H9 (cell line): ENCODE measurements at regions not wholly inside any gene's neighbourhood (a gene's known extent, or its start where the extent isn't known, plus 50 kb on each side); places are given as distances from the start of the nearest gene placed in this dataset.

Experiments used
- DNase-seq: peaks from one replicate; pipeline ENCODE4 v3.0.0-alpha.2; 2017
- H2AFZ ChIP-seq: one replicate; pipeline ENCODE4 v1.6.1; 2013; ENCODE audit warnings: mild to moderate bottlenecking, low read length, control low read depth, moderate library complexity
- H2AK5ac ChIP-seq: 2 replicates; pipeline ENCODE4 v1.6.1; 2013; ENCODE audit warnings: low read length, control low read depth, mixed read lengths; ENCODE audit not compliant: insufficient read length
- H2BK120ac ChIP-seq: one replicate; pipeline ENCODE4 v1.6.1; 2013; ENCODE audit warnings: low read depth, mild to moderate bottlenecking, low read length, control low read depth, inconsistent platforms; ENCODE audit not compliant: poor library complexity, severe bottlenecking
- H2BK12ac ChIP-seq: 2 replicates; pipeline ENCODE4 v1.6.1; 2013; ENCODE audit warnings: low read length, control low read depth, mixed read lengths, low read depth; ENCODE audit not compliant: insufficient read length
- H2BK15ac ChIP-seq: 2 replicates; pipeline ENCODE4 v1.6.1; 2013; ENCODE audit warnings: low read depth, low read length, control low read depth
- H2BK20ac ChIP-seq: one replicate; pipeline ENCODE4 v1.6.1; 2013; ENCODE audit warnings: low read depth, mild to moderate bottlenecking, low read length, control low read depth, inconsistent platforms; ENCODE audit not compliant: poor library complexity, severe bottlenecking
- H2BK5ac ChIP-seq: 2 replicates; pipeline ENCODE4 v1.6.1; 2013; ENCODE audit warnings: low read length, control low read depth, mixed read lengths; ENCODE audit not compliant: insufficient read length
- H3K14ac ChIP-seq: 2 replicates; pipeline ENCODE4 v1.6.1; 2013; ENCODE audit warnings: low read length, control low read depth; ENCODE audit not compliant: insufficient read depth
- H3K18ac ChIP-seq: 2 replicates; pipeline ENCODE4 v1.6.1; 2013; ENCODE audit warnings: low read depth, mild to moderate bottlenecking, mixed read lengths, low read length, control low read depth; ENCODE audit not compliant: insufficient read length
- H3K23ac ChIP-seq: 2 replicates; pipeline ENCODE4 v1.6.1; 2013; ENCODE audit warnings: low read length, control low read depth, mixed read lengths, low read depth; ENCODE audit not compliant: insufficient read length
- H3K23me2 ChIP-seq: 2 replicates; pipeline ENCODE4 v1.6.1; 2013; ENCODE audit warnings: low read depth, mild to moderate bottlenecking, mixed read lengths, low read length, control low read depth; ENCODE audit not compliant: insufficient read length, poor library complexity, severe bottlenecking
- H3K27ac ChIP-seq: 2 replicates; pipeline ENCODE4 v1.5.1; 2013; ENCODE audit warnings: low read length, control low read depth, mixed read lengths, low read depth; ENCODE audit not compliant: insufficient read length
- H3K27me3 ChIP-seq: 2 replicates; pipeline ENCODE4 v1.6.1; 2013; ENCODE audit warnings: low read length, control low read depth, inconsistent platforms; ENCODE audit not compliant: insufficient read depth
- H3K4ac ChIP-seq: 2 replicates; pipeline ENCODE4 v1.6.1; 2013; ENCODE audit warnings: low read depth, mild to moderate bottlenecking, control low read depth, inconsistent platforms, low read length, moderate library complexity
- H3K4me1 ChIP-seq: 2 replicates; pipeline ENCODE4 v1.6.1; 2013; ENCODE audit warnings: low read length, control low read depth, inconsistent platforms; ENCODE audit not compliant: insufficient read depth
- H3K4me2 ChIP-seq: 2 replicates; pipeline ENCODE4 v1.6.1; 2013; ENCODE audit warnings: low read length, control low read depth, mixed read lengths; ENCODE audit not compliant: insufficient read length, insufficient read depth
- H3K56ac ChIP-seq: 2 replicates; pipeline ENCODE4 v1.6.1; 2013; ENCODE audit warnings: low read depth, mild to moderate bottlenecking, mixed read lengths, low read length, control low read depth; ENCODE audit not compliant: insufficient read length
- H3K79me1 ChIP-seq: 2 replicates; pipeline ENCODE4 v1.6.1; 2013; ENCODE audit warnings: low read depth, mild to moderate bottlenecking, moderate library complexity, low read length, control low read depth, inconsistent platforms; ENCODE audit not compliant: insufficient read depth, poor library complexity, severe bottlenecking
- H3K79me2 ChIP-seq: 2 replicates; pipeline ENCODE4 v1.6.1; 2013; ENCODE audit warnings: low read length, control low read depth, inconsistent platforms; ENCODE audit not compliant: insufficient read depth
- H3K9ac ChIP-seq: 2 replicates; pipeline ENCODE4 v1.6.1; 2013; ENCODE audit warnings: low read length, control low read depth, mixed read lengths; ENCODE audit not compliant: insufficient read length; ENCODE audit errors: extremely low read depth
- H3K9me3 ChIP-seq: one replicate; pipeline ENCODE4 v1.6.1; 2013; ENCODE audit warnings: low read depth, low read length, inconsistent platforms; ENCODE audit not compliant: control insufficient read depth
- H3T11ph ChIP-seq: one replicate; pipeline ENCODE4 v1.6.1; 2013; ENCODE audit warnings: mild to moderate bottlenecking, low read length, control low read depth, inconsistent platforms
- H4K20me1 ChIP-seq: one replicate; pipeline ENCODE4 v1.6.1; 2013; ENCODE audit not compliant: control insufficient read depth, insufficient read length, insufficient read depth
- H4K5ac ChIP-seq: 2 replicates; pipeline ENCODE4 v1.6.1; 2013; ENCODE audit warnings: low read depth, mild to moderate bottlenecking, mixed read lengths, low read length, control low read depth; ENCODE audit not compliant: insufficient read length
- H4K8ac ChIP-seq: replicated peaks from 2 replicates; pipeline ENCODE4 v1.6.1; 2013; ENCODE audit warnings: low read length, control low read depth, mixed read lengths, low read depth; ENCODE audit not compliant: insufficient read length
- H4K91ac ChIP-seq: 2 replicates; pipeline ENCODE4 v1.6.1; 2013; ENCODE audit warnings: low read depth, mild to moderate bottlenecking, moderate library complexity, mixed read lengths, low read length, control low read depth; ENCODE audit not compliant: insufficient read length
- H3K27ac Mint-ChIP-seq, 3 experiments: 2 replicates in 2 of 3; 3 replicates in 1 of 3; pipeline ENCODE4 v1.8.0; 2020 to 2021; ENCODE audit warnings: mixed read lengths in 3 of 3, mild to moderate bottlenecking in 1 of 3, moderate library complexity in 1 of 3
- H3K27me3 Mint-ChIP-seq: 2 replicates; pipeline ENCODE4 v1.8.0; 2021; ENCODE audit warnings: low read depth, mild to moderate bottlenecking, moderate library complexity, mixed read lengths
- H3K36me3 Mint-ChIP-seq, 3 experiments: 2 replicates in 2 of 3; 3 replicates in 1 of 3; pipeline ENCODE4 v1.8.0; 2020 to 2021; ENCODE audit warnings: low read depth in 3 of 3, mixed read lengths in 3 of 3; ENCODE audit not compliant: insufficient read depth in 1 of 3
- H3K4me1 Mint-ChIP-seq, 2 experiments: 2 replicates each; pipeline ENCODE4 v1.8.0; 2020; ENCODE audit warnings: mixed read lengths in 2 of 2
- H3K4me3 Mint-ChIP-seq, 2 experiments: 2 replicates in 1 of 2; 3 replicates in 1 of 2; pipeline ENCODE4 v1.8.0; 2020 to 2021; ENCODE audit warnings: mild to moderate bottlenecking in 2 of 2, mixed read lengths in 2 of 2, moderate library complexity in 1 of 2
- H3K9me3 Mint-ChIP-seq, 2 experiments: 2 replicates in 1 of 2; 3 replicates in 1 of 2; pipeline ENCODE4 v1.8.0; 2020; ENCODE audit warnings: mild to moderate bottlenecking in 2 of 2, mixed read lengths in 2 of 2, moderate library complexity in 1 of 2
- CTCF ChIP-seq: fragments of 200-600 bp; sonication (generic); conservative IDR thresholded peaks from 3 replicates; pipeline ENCODE4 v1.8.0; 2021; ENCODE audit warnings: antibody characterized with exemption, mild to moderate bottlenecking
- WGBS: extraction: QIAGEN DNeasy Blood & Tissue Kit; methylation state at CpG from one replicate; pipeline ENCODE4 v1.1.7; 2013; ENCODE audit warnings: missing lambda C conversion rate, low lambda C conversion rate, mixed read lengths; ENCODE audit not compliant: insufficient read length; ENCODE audit errors: extremely low coverage; 5-methylcytosine and 5-hydroxymethylcytosine counted together

- no peak overlapping the region for H2AK5ac ChIP-seq
Measured at GRCh38 chr11:25939691-25940090, 392.2 kb upstream of the ANO3 start.

More at GRCh38 chr11:25939691-25940090, 392.2 kb upstream of the ANO3 start:
- Histone ChIP-seq H3K9me3 (no peaks in the 10 kb centered on the region), H3K4ac (no peak overlapping the region), H3K4me1 (no peaks in the 10 kb centered on the region), H3K56ac (no peak overlapping the region), H3K27me3 (no peaks in the 10 kb centered on the region), H3K27ac (no peak overlapping the region), H3T11ph (no peak overlapping the region), H3K14ac (no peak overlapping the region), H2AFZ (no peak overlapping the region), H3K23me2 (no peaks in the 10 kb centered on the region), H2BK15ac (no peak overlapping the region), H2BK120ac (no peak overlapping the region), H4K91ac (no peak overlapping the region), H4K20me1 (no peaks in the 10 kb centered on the region), H3K18ac (no peak overlapping the region), H4K8ac (no peak overlapping the region), H3K9ac (no peak overlapping the region), H2BK20ac (no peak overlapping the region), H2BK5ac (no peak overlapping the region), H2BK12ac (no peak overlapping the region), H3K4me2 (no peak overlapping the region), H3K79me2 (no peaks in the 10 kb centered on the region), H4K5ac (no peak overlapping the region), H3K23ac (no peak overlapping the region), H3K79me1 (no peaks in the 10 kb centered on the region)
- Mint-ChIP-seq H3K36me3 (peaks cover 2 to 13% (median 5%) of the 10 kb centered on the region in 3 experiments; a peak in 5 of 7 replicates), H3K27me3 (no peaks in the 10 kb centered on the region), H3K4me3 (no peak overlapping the region), H3K9me3 (peaks cover 6 to 12% of the 10 kb centered on the region in 2 experiments; a peak in 3 of 5 replicates), H3K4me1 (peaks cover 18 to 21% of the 10 kb centered on the region in 2 experiments), H3K27ac (no peak overlapping the region)
- TF ChIP-seq CTCF, result no peak
- no CpG with 5 or more reads among the region's 2 CpGs for WGBS
- no peak for DNase-seq
